ENCODE measurements at regions not wholly inside any gene's neighbourhood (a gene's known extent, or its start where the extent isn't known, plus 50 kb on each side); places are given as distances from the start of the nearest gene placed in this dataset.

DNA sequence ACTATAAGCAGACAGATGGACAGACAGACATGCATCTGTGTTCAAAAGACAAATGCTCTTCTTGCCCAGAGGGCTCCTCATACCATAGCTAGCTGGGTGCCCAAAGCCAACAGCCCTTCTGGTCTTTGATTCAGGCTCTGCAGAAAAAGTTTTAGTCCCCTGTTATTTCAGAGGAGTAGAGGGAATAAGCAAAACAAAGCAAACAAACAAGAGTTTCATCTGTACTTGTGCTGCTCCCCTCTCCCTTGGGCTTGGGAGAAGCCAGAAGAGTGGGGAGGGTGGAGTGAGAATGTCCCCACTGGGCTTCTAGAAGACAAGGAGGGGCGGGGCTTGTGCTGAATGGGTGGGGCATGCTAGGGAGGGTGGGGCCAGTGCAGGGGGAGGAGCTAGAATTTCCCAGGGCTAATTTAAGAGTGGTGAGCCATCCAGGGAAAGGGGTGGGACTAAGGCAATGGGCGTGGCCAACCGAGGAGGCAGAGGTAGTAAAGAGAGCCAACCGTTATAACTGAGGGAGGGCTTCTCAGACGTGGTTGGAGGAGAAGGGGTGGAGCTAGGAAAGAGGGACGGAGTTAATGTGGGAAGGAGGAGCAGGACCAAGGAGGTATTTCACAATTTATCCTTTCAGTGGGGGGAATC is 101.2 kb upstream of the MGMT start:
- no peak for FAIRE-seq

DNA sequence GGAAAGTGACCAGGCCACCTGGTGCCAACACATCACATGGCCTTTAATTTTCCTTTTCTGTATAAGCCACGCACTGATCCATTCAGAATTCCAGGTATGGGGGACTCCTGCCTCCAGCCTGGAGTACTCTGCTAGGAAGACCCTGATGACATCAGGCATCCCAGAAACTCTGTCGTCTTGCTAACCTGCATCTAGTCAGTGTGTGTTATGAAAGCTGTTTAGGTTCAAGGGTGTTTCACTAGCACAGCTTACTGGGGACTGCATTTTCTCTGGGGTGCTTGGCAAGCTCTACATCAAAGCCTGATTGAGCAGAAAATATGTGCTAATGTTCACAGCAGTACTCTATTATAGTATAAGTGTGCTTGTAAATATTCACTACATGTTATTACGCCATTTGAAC is 100.6 kb upstream of the MGMT start:
- FAIRE-seq, result no peak

DNA sequence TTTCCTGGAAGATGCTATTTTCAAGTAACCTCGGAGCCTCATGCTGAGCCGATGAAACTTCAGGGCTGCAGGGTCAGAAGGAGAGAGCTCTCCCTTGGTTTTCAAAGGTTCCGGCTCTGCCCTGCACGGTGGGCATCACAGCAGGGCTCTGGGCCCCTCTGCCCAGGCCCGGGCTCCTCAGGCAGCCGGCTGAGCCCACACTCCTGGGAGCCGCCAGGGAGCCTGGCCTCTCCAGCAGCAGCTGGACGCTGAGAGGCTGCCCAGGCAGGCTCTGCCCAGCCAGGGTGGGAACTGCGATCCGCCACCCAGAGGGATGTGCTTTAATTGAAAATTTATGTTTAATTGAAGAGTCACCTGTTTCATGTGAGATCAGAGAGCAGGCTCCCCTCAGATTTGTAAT is 97.5 kb upstream of the MGMT start:
- no peak for FAIRE-seq

DNA sequence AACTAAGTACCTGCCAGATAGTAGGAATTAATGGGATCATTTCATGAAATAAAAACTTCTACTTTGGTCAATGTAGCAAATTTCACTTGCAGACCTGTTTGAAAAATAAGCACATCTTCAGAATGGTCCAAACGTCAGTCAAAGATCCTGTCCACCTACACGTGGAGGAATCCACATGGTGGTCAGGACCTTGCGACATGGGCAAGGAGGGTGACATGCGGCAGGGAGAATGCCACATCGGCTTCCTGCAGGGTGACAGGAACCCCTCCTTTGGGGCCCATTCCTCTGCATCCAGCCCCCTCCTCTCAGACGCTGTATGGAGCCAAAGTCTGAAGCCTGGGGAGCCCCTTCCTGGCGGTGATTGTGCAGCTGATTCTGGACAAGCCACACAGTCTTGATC is 95.5 kb upstream of the MGMT start:
- no peak for FAIRE-seq

DNA sequence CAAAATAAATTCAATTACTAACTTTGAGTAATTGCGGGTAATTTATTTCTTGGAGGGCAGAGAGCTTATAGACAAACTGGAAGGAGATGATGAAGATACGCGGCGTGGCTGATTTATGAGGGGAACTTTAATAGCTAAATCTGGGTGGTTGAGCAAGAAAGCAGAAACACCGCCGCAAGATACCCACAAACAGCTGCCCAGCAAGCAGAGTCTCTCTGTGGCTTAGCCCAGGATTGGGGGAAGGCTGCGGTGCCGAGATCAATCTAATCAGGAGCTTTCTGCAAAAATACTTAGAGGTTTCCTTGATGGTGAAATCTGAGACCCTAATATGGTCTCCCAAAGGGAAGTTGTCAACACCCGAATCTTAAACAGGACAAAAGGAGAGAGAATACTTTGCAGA is 94.9 kb upstream of the MGMT start:
- FAIRE-seq, result no peak

DNA sequence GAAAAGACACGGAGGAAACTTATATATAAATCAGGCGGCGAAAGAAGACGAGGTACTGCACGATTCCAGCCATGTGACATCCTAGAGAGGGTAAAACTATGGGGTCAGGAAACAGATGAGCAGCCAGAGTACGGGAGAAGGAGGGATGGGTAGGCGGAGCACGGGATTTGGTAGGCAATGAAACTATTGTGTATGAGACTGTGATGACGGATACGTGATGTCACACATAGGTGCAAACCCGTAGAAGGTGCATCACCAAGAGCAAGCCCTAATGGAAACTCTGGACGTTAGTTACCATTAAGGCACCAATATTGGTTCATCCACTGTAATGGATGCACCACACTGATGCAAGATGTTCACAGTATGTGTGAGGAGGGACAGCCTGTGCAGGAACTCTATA is 93.8 kb upstream of the MGMT start:
- no peak for FAIRE-seq

DNA sequence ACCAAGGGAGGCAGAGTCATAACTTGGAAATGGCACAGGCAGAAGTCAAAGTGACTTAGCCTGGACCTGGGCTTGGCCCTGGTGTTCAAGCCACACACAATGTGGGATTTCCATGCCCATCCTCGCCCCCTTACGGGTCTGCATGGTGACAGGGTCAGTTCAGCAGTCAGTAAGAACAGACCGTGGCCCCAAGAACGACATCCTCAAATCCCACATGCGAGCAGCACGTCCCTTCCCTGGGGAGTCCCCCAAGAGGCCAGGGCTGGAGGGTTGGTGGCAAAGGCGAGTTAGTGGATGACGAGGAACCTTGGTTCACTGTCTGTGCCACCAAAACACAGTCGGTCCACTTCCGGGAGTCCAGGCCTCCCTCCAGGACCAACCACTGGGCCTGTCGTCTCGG is 93.3 kb upstream of the MGMT start:
- no peak for FAIRE-seq

DNA sequence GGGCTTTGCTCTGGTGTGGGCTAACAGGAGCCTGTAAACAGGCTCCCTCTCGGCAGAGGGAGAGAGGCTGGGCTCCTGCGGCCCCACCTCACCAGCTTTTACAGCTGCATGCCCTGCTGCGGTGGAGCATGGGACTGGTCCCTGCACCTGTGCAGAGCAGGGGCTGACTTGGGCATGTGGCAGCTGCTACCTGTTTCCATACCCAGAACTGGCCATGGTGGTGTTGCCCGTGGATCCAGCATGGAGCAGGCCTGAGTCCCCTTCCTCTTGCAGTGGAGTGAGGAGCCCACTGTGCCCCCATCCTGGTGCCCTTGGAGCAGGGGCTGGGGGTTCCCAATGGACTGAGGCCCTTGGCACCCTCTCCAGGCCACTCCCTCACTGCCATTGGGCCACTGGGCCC is 91.9 kb upstream of the MGMT start:
- FAIRE-seq, result no peak

DNA sequence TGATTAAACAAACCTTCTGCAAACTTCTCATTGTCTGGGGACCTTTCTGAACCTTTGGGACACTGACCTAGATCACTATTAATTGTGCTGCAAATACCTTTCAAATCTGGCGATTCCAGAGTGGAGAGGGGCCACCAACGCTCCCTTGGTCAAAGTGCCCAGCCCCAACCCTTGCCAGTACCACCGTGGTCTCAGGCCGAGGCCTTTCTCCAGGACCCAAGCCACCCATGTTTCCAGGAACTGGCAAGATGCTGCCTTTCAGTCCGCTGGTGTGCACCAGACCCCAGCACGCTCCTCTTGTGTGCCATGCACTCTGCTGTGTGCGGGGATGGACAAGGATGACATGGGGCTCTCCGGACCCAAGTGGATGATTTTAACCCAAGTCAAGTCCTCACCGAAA is 91.1 kb upstream of the MGMT start:
- no peak for FAIRE-seq

DNA sequence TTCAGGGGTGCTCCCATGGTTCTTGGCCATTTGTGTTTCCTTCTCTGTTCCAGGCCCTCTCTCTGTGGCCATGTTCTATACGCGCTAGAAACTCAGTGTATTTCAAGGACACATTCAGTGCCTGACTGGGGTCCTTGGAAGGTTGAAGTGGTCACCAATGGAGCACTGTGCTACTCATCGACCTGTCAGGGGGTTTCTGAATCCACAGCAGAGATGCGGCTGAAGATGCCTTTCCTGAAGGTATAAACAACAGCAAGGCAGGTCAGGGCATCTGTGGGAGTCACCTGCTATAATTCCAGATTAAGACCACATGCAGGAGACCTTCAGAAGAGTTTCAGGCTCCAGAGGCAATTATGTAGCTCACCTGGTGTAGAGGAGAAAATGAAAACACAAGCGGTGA is 86.8 kb upstream of the MGMT start:
- no peak for FAIRE-seq

DNA sequence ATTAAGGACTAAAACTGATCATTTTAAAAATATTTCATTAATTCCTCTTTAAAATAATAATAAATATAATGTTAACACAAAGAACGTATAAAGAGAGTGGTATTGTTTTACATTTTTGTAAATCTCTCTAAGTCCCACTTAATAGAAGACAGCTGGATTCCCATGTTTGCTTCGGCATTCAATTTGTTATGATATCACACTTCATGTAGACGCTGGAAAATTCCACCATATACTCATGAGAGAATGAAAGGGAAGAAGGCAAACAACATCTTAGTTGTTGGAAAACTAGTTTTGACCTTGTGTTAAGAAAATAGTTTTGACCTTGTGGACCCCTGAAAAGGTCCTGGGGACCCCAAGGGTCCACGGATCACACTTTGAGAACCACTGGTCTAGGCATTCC is 85.3 kb upstream of the MGMT start:
- no peak for FAIRE-seq

DNA sequence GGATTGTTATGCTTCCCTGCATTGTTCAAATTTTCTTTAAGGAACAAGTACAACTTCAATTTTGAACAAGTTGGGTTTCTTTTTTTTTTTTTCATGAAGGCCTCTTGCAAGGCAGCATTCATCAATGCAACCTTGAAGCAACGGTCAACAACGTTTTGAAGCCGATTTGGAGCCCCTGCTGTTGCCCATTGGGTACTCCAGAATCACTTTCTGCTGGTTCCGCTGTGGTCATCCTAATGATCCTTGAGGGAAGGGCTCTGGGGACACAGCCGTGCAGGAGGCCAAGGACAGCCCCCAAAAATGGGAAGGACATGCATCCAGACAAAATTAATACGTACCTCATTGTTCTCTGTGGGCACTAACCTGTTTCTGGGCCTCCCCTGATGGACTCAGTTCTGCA is 84.6 kb upstream of the MGMT start:
- FAIRE-seq, result no peak

DNA sequence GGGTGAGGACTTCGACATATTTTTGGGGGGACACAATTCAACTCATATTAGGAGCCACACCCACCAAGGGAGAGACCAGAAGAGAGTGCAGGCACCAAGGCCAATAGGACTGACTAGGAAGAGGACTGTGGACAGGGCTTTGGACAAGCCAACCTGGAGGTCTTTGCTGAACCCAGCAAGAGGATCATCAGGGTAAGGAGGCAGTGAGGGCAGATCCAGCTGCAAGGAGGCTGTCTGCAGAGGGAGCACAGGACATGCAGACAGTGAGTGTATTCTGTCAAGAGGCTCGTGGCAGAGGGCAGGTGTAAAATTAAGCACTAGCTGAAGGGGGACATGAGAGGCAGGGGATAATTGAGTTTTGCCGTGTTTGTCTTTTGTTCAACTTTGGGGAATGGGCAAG is 83.4 kb upstream of the MGMT start:
- FAIRE-seq, result no peak

DNA sequence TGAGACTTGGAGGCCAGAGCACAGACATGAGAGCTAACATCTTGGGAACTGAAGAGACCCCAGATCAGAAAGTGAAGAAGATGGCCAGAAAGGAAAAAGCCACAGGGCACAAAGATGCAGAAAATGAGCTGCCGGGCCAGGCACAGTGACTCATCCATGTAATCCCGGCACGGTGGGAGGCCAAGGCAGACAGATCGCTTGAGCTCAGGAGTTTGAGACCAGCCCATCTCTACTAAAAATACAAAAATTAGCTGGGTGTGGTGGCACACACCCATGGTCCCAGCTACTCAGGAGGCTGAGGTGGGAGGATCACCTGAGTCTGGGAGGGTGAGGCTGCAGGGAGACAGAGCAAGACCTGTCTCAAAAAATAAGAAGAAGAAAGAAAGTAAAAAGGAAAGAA is 81.4 kb upstream of the MGMT start:
- FAIRE-seq, result no peak

DNA sequence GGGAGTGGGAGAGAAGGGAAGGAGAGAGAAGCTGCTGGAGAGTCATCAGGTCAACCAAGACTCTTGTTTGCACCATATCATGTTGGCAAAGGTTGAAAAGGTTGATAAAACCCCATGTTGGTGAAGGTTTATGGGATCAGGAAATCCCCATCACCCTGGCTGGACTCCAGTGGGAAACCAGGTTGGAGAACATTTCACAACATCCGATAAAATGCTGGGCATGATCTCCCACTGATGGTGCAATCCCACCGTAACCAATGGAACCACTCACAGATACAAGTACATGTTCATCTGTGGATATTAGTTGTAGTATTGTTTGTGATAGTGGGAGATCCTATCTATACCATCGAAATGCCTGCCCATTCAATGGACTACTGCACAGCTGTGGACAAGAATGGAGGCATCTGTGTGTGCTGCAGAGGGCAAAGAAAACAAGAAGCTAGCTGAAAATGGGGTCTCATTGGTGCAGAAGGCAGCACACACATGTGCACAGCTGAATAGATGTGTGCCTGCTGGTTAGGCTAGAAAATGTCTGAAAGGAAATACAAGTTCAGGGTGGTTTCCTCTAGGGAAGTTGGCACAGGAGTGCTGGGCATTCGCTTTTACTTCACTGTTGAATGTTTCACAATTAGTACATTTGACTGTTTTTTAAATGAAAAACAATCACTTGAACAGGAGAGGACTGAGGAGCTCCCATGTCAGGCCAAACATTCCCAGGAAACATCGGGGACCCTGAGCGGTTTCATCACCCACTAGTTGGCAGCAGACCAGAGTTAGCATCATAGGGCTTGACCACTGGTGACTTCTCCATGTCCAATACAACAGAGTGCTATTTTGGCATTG is 80.4 kb upstream of the MGMT start:
- no peak for FAIRE-seq

DNA sequence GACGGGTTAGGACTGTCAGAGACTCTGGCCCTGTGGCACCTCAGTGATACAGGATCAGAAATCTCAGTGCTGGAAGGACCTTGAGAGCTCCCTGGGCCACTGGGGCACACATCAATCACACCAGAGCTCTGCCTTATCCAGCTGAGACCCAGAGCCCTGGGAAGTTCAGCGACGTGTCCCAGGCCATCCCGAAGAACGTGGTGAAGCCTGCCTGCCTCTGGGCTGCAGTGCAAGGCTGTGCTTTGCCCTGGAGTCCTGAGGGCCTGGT is 79.8 kb upstream of the MGMT start:
- FAIRE-seq, result no peak

DNA sequence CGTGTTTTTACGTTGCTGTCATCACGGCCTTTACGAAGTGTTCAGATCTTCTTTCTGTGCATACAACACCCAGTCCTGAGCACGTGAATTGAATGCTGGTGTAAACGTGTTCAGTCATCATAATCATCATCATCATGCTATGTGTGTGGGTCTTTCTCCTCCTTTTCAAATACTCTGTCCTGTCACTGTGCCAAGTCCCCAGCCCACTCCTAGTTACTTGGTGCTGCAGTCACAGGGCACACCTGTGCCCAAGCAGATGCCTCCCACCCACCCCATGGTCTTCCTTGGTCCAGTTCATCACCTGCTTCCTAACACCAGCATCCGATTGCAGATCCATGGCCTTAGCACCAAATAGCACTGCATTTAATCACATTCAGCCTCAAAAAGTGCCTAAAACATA is 78.6 kb upstream of the MGMT start:
- no peak for FAIRE-seq

DNA sequence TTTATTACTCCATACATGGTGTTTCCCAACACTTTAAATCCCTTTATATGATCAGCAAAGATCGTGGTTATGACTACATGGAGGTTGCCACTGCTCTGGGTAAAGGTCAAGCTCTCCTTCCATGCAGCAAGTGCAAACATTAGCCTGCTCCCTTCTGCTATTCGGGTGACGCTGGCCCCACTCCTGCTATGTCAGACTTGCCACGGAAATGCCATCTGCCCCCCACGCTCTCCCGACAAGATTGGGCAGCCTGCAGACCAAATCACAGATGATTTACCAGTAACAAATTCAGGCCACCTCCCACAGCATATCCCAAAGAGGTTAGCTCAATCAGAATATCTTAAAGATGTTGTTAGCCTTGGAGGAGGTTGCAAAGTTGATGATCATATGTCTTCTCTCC is 77.8 kb upstream of the MGMT start:
- FAIRE-seq, result no peak

DNA sequence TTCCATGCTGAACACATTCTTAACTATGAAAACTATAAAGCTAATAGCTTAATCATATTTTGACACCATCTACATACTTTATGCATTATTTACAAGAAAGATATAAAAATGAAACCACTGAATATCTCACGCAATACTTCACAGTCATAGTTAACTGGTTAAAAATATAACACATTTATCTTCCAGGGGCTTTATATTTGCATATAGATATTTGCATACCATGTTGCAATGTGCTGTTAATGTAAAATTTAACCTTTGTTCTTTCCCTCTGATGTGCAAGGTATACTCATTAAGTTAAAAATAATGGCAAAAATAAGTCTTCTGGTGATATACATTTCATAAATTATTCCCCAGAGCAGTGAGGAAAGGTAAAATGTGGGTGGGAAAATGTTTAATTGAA is 76.9 kb upstream of the MGMT start:
- no peak for FAIRE-seq

DNA sequence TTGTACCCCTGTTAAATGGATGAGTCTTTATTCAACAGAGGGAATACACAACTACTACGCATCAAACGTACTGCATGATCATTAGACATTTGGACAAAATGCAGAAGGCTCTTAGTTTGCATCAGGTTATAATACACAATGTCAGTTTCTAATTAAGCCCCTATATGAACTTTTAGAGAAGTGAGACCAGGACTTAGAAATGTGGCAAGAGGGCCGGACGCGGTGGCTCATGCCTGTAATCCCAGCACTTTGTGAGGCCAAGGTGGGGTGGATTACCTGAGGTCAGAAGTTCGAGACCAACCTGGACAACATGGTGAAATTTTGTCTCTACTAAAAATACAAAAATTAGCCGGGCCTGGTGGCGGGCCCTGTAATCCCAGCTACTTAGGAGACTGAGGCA is 76.3 kb upstream of the MGMT start:
- no peak for FAIRE-seq

DNA sequence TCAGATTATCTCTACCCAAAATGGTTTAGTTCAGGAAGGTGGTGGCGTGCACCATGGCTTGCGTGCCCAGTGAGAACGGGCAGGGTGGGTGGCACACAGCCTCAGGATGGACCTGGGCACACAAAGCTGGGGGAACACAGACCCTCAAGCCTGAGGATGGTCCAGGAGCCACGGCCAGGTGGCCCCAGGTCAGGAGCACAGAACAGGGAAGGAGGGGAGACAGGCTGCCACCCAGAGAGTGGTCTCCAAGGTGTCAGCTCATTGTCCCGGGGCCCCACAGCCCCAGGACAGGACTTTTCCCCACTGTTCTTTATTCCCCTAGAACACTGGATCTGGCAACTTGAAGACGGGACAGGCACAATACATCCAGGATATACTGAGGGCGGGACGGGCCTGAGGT is 75.6 kb upstream of the MGMT start:
- FAIRE-seq, result no peak

DNA sequence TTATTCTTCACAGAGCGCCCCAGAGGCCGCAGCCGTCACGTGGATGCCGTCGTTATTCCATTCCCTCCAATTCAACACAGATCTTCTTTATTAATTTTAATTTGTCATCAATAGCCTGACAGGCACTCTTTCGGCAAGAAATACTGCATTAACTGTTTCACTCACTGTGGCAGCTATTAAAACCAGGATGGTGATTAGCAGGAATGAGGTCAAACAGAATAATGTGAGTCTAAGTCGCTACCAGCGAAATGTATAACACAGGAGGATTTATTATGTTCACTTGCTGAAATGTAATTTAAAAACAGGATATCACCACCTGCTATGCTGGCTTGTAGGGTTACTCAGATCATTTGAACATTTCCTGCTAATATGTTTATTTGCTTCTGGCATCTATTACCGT is 74.2 kb upstream of the MGMT start:
- no peak for FAIRE-seq

DNA sequence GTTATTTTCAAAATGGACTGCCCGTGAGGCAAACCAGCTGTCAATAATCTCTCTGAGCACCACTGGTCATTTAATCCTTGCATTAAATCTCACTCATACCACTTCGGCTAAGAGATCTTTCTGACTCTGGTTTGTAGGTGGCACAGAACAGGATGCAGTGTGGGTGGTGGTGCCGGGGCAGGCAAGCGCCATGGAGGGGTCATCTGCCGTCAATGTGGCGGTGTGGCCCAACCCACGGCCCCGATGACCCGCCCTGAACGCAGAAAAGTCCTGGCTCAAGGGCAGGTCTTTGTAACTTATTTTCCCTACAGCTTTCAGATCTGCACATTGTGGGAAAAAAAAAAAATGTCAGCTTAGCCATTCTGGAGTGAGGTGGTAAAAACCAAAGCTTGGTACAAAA is 73.2 kb upstream of the MGMT start:
- no peak for FAIRE-seq

DNA sequence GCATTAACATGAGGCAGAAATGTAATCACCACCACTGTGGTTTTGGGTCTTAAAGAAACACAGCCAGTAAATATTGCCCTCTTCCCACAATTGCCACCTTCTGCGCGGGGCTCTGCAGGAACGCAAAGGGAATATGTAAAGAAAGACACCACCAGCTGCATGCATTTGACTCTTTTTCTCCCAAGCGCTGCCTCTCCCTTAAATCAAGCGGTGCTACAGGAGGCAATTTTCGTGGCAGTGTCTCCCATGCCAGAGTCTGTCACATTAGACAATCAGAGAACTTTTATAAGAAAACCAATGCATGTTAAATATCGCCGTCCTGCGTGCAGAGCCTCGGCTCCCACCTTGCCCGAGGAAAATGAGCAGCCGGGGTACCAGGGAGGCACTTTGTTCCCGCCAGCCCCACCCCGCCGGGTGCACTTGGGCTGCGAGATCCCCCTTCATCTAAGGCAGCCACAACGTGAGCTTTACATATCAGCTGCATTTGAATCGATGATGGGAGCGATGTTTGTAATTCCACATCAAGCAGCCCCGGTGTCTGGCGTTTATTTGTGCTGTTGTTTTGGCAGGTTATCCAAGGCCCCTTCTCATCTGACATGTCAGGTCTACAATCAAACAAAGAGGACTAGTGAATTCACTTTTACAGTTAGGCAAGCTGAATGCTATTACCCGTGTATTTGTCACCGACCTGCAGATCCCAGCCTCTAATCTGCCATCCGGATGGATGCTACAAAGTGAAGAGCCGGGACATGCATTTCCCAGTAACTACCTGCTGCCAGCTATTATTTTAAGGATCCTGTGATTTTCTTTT is 72.3 kb upstream of the MGMT start:
- FAIRE-seq, result no peak

All from endometrium (tissue), 2 donors.